Peyer's patch (tissue), 4 donors: ENCODE measurements at regions not wholly inside any gene's neighbourhood (a gene's known extent, or its start where the extent isn't known, plus 50 kb on each side); places are given as distances from the start of the nearest gene placed in this dataset.
"Not testable (repeated sequence)": the region's sequence is repeated elsewhere in the genome, so short reads cannot be mapped to it uniquely, and the experiment has no call there.

Source experiments
- DNase-seq, 3 donors: peaks; one replicate each; pipeline ENCODE4 v3.0.0-alpha.2; 2017 to 2019
- H3K27ac ChIP-seq, 4 donors: fragments of 200-600 bp; sonication (generic); one replicate each; pipeline ENCODE4 v1.5.1; 2016 to 2019
- H3K27me3 ChIP-seq, 2 donors: fragments of 200-600 bp; sonication (generic); one replicate each; pipeline ENCODE4 v1.5.1; 2019
- H3K36me3 ChIP-seq, 3 donors: fragments of 200-600 bp; sonication (generic); one replicate each; pipeline ENCODE4 v1.5.1; 2016 to 2019
- H3K4me1 ChIP-seq, 4 donors: fragments of 200-600 bp; sonication (generic); one replicate each; pipeline ENCODE4 v1.5.1; 2016 to 2019
- H3K4me3 ChIP-seq, 4 donors: fragments of 200-600 bp; sonication (generic); 1 replicate in 3 of 4; 2 replicates in 1 of 4; pipeline ENCODE4 v1.5.1; 2016 to 2019; ENCODE audit warnings: mild to moderate bottlenecking in 1 of 4
- H3K9me3 ChIP-seq, 4 donors: fragments of 200-600 bp; sonication (generic); one replicate each; pipeline ENCODE4 v1.5.1; 2016 to 2019; ENCODE audit warnings: mild to moderate bottlenecking in 1 of 4
- CTCF ChIP-seq, 6 experiments: fragments of 450-650 bp in 4 of 6; fragments of 200-600 bp in 2 of 6; sonication (generic) in 1 of 6; IDR thresholded peaks; one replicate each; pipeline ENCODE4 v1.5.1; 2017 to 2019; ENCODE audit warnings: antibody characterized with exemption in 6 of 6, mild to moderate bottlenecking in 3 of 6, moderate library complexity in 1 of 6
- POLR2A ChIP-seq, 2 donors: fragments of 450-650 bp; IDR thresholded peaks; one replicate each; pipeline ENCODE4 v1.5.1; 2017; ENCODE audit warnings: antibody characterized with exemption in 2 of 2, mild to moderate bottlenecking in 2 of 2, moderate library complexity in 2 of 2

- no peak for DNase-seq
- H3K4me3 ChIP-seq: no peak overlapping the region
- H3K27ac ChIP-seq: no peak overlapping the region
- no peaks in the 10 kb centered on the region for H3K9me3 ChIP-seq
- H3K27me3 ChIP-seq: no peaks in the 10 kb centered on the region
- no peak for TF ChIP-seq CTCF (IDR thresholded peaks at IDR 0.05)
- no peak for TF ChIP-seq POLR2A (IDR thresholded peaks at IDR 0.05)
- H3K4me1 ChIP-seq: no peaks in the 10 kb centered on the region
- no peaks in the 10 kb centered on the region for H3K36me3 ChIP-seq
Observed at GRCh38 chr10:85124603-85125051, 796.2 kb downstream of the CCSER2 start.

- H3K27me3 ChIP-seq: no peaks in the 10 kb centered on the region
- no peaks in the 10 kb centered on the region for H3K4me1 ChIP-seq
- H3K36me3 ChIP-seq: no peaks in the 10 kb centered on the region
- no peak overlapping the region for H3K4me3 ChIP-seq
- no peak overlapping the region for H3K27ac ChIP-seq
- TF ChIP-seq CTCF (IDR thresholded peaks at IDR 0.05): no peak
- no peak for TF ChIP-seq POLR2A (IDR thresholded peaks at IDR 0.05)
- no peaks in the 10 kb centered on the region for H3K9me3 ChIP-seq
- no peak for DNase-seq
Observed at GRCh38 chr10:85137253-85137652, 808.9 kb downstream of the CCSER2 start.

GRCh38 chr10:85138046-85138445 lies 809.7 kb downstream of the CCSER2 start:
- H3K27me3 ChIP-seq: no peaks in the 10 kb centered on the region
- H3K4me3 ChIP-seq: no peak overlapping the region
- no peak overlapping the region for H3K27ac ChIP-seq
- H3K36me3 ChIP-seq: no peaks in the 10 kb centered on the region
- no peak for TF ChIP-seq CTCF (IDR thresholded peaks at IDR 0.05)
- no peak for TF ChIP-seq POLR2A (IDR thresholded peaks at IDR 0.05)
- no peaks in the 10 kb centered on the region for H3K4me1 ChIP-seq
- no peaks in the 10 kb centered on the region for H3K9me3 ChIP-seq
- DNase-seq: no peak

GRCh38 chr10:85139124-85139523 lies 810.7 kb downstream of the CCSER2 start:
- no peaks in the 10 kb centered on the region for H3K9me3 ChIP-seq

GRCh38 chr10:85141520-85141919 lies 813.1 kb downstream of the CCSER2 start:
- not testable (repeated sequence) for H3K4me1 ChIP-seq, H3K4me3 ChIP-seq, H3K36me3 ChIP-seq, DNase-seq, H3K9me3 ChIP-seq, H3K27me3 ChIP-seq, H3K27ac ChIP-seq

More at GRCh38 chr10:85139124-85139523, 810.7 kb downstream of the CCSER2 start:
- DNase-seq: no peak
- H3K4me3 ChIP-seq: no peak overlapping the region
- no peaks in the 10 kb centered on the region for H3K27me3 ChIP-seq
- H3K36me3 ChIP-seq: no peaks in the 10 kb centered on the region
- no peak overlapping the region for H3K27ac ChIP-seq
- no peaks in the 10 kb centered on the region for H3K4me1 ChIP-seq
- TF ChIP-seq CTCF (IDR thresholded peaks at IDR 0.05) (no peak), POLR2A (IDR thresholded peaks at IDR 0.05) (no peak)

GRCh38 chr10:85145966-85146365 lies 817.6 kb downstream of the CCSER2 start:
- no peak for DNase-seq
- no peaks in the 10 kb centered on the region for H3K9me3 ChIP-seq
- no peaks in the 10 kb centered on the region for H3K36me3 ChIP-seq
- no peak overlapping the region for H3K27ac ChIP-seq
- TF ChIP-seq CTCF (IDR thresholded peaks at IDR 0.05) (no peak), POLR2A (IDR thresholded peaks at IDR 0.05) (no peak)
- no peak overlapping the region for H3K4me3 ChIP-seq
- H3K27me3 ChIP-seq: no peaks in the 10 kb centered on the region
- no peaks in the 10 kb centered on the region for H3K4me1 ChIP-seq
